Amniotic epithelial cell (primary cell): ENCODE measurements at regions not wholly inside any gene's neighbourhood (a gene's known extent, or its start where the extent isn't known, plus 50 kb on each side); places are given as distances from the start of the nearest gene placed in this dataset.
"Not testable (repeated sequence)": the region's sequence is repeated elsewhere in the genome, so short reads cannot be mapped to it uniquely, and the experiment has no call there.

Source experiments
- DNase-seq: peaks from one replicate; pipeline ENCODE4 v3.0.0-alpha.2; 2010; ENCODE audit warnings: low read depth

DNA sequence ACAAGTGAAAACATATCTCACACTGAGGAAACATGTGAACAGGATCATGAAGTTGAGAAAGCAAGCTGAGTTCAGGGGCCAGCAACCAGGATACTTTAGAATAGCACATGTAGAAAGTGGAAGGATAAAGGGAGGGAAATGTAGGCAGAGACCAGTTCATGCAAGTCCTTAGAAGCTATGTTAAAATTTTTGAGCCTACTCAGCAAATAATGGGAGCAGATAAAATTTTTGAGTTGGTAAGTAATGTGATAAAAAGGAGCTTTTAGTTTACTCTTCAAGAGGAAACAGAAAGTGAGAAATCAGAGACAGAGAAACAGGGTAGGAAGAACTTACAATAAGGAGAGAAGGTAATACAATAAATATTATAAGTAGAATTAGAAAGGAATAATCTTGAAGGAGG is 105.6 kb upstream of the ZBTB20 start:
- DNase-seq = no peak

DNA sequence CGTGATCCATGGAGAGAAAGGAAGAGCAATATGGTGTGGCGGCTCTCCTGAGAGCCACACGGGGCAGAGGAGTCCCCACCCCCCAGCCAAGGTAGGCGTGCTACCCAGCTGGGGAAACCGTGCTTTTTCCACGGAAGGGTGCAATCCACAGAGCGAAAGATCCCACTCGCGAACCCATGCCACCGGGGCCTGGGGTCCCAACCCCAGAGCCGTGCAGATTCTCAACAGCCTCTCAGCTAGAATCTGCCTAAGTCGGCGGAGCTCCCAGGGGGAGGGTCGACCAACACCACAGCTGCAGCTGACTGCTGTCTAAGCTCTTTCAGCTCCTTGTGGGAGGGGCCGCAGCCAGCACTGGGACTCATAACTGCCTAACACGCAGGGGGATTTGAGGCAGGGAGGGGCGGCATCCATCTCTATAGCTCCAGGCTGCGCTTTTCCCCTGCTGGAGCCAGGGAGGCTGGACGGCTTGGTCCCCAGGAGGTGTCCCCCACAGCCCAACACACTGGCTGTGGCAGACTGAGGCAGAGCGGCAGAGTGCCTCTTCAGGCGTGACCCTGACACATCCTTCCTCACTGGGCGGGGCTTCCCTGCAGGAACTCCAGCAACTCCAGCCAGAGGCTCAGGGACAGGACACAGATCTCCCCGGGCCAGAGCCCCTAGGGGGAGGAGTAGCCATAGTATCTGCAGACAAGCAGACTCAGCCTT is 107.6 kb upstream of the ZBTB20 start:
- DNase-seq = no peak

DNA sequence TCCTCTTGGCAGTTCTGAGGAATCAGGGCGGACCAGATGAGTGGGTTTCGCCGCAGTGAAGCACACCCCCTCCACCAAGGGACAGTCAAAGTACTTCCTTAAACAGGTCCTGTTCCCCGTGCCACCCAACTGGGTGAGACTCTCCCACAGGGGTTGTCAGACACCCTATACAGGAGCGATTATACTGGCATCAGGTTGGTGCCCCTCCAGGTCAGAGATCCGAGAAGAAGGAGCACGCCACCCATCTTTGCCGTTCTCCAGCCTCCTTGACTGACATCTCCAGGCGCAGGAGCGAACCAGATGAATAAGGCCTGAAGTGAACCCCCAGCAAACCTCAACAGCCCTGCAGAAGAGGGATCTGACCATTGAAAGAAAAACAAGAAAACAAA is 108.1 kb upstream of the ZBTB20 start:
- no peak for DNase-seq

DNA sequence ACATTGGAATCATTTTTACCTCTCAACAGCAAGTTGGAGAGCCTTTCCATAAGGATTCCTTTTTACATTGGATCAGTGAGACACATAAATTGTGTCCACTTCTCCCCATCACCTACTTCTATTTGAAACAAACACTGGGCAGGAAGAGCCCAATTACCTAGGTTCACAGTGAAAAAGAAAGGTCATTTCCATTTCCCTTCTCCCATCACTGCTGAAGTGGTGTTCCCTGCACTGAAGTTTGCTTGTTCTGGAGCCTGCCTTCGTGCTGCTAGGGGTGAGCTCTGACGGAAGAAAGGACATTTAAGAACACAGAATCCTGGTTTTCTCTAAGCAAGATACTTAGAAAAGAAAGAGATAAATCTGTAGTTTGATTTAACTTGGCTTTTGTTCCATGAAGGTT is 123.8 kb upstream of the ZBTB20 start:
- no peak for DNase-seq

DNA sequence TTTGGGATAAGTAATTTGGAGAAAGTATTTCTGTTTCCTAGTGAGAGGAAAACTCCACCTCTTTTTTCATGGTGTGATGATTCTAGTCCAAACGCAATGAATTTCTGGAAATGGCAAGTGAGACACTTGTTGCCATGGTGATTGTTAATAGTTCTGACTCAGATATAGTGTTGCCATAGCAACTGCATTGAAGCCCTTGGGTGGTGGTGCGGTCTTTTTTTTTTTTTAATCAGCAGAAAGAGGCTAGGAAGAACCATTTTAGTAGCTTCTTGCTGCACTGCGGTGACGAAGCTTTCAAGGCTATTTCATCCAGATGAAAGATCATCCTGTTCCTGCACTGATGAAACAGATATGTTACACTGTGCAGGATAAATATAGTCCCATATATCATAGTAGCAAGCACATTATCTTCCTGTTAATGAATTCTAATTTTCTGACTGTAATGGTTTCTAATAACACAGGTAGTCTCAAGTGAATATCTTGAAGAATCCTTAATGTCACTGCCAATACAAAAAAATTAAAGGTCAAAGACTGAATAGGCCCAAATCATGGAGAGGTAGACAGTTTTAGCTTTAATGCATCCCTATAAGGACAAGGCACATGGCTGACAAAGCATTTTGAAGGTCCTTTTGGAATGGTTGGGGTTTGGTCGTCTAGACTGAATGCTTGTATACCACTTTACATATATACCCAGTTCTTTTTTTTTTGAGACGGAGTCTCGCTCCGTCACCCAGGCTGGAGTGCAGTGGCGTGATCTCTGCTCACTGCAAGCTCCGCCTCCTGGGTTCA is 125.1 kb upstream of the ZBTB20 start:
- peak; percentile 93 for DNase-seq

DNA sequence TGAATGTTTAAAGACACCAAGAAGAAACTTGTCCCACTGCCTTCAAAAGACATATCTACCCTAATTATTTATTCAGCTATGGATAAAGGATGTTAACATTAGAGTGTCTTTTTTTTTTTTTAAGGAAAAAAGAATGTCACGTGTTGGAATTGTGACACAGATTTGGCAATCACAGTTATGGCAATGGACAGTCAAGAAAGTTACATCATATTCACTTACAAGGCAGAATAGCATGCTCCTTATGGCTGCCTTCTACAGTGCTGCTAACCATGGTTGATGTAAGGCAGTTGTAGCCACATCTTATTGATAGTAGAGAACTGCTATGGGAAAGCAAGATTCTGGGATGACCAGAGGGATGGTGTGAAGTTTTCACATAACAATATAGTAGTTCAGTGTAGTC is 128.8 kb upstream of the ZBTB20 start:
- peak; percentile 47 for DNase-seq

DNA sequence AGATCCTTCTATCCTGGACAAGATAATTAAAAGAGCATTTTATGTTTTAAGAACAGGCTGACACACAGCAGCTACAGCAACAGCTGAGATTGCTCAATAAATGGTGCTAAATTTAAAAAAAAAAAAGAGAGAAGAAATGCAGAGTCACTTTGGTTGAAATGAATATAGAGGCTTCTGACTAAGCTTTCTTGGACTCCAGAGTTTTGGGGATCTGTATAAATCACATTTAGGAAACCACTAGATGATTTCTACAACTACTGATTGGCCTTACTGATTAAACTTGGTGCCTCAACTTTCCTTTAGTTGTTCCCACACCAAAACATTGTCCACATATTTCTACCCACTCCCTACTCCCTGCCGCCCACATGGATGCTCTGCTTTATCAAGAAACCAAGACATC is 132.9 kb upstream of the ZBTB20 start:
- peak; percentile 95 for DNase-seq

DNA sequence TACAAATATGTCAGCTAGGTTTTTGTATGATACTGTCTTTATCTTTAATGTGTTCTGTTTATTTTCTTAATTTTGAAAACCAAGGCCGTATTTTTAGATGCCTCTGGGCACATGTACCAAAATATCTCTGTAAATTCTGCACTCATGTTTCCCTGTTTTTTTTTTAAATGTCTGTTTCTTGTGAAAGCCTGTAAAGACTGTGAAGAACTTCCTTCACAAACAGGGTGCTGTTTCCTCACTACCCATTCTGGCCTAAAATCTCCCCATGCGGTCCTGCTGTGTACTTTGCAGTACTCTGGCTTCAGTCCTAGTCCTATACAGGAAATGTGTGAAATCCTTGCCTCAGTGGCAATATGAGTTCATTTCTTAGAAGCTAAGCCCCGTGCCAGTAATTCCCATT is 133.4 kb upstream of the ZBTB20 start:
- peak; percentile 61 for DNase-seq

DNA sequence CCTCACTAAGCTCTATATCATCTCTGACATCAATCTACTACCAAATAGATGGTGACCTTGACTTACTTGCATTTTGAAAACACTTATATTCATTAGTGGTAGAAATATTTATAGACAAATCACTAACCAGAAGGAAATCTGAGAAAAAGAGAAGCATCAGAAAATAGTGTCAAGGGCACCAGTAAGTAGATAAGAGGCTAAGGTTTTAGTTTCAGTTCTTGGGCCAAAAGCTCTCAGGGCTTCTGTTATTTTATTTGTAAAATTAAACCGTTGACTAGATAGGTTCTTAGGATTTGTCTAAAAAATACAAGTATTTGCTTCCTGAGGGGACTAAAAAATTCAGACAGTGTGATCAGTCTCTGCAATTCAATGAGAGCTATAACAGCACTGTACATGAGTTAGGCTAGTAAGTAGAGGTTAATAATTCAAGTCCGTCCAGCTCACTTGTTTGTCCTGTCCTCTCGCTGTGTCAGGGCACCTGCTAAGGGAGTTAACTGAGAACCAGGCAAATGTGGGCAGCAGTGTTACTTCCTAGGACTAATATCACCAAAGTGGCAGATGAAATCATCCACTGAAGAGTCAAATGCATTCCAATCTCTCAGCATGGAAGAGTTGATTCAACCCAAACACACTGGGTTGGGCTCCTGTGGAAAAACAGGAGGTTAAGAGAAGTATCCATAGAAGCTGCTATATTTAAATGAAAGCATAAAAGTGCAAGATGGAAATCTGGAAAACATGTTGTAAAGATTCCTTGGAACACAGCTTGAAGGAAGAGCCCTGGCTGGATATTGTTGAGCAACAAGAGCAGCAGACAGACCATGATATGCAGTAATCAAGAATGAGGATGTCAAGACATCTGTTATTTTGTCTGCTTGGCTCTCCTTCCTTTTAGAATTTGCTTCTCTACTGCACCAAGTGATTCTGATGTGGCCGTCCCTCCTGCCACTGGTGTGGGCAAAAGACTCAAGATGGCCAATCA is 134.9 kb upstream of the ZBTB20 start:
- DNase-seq = peak; percentile 57

DNA sequence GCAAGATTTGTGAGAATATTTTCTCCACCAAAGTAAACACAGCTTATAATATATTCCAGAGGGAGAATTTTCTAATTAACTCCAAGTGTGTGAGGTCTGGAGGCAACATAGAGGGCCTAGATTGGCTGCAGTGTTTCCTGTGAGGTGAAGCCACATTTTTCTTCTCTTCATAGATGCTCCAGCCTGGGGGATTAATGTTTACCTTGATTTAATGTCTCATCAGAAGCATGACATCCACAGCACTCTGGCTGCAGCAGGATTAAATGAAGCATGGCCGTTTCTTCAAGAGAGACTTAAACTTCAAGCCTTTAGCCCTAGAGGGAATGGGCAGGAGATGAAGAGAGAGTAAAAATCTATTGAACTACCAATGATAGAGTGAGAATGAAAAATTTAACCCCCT is 137.9 kb upstream of the ZBTB20 start:
- no peak for DNase-seq

DNA sequence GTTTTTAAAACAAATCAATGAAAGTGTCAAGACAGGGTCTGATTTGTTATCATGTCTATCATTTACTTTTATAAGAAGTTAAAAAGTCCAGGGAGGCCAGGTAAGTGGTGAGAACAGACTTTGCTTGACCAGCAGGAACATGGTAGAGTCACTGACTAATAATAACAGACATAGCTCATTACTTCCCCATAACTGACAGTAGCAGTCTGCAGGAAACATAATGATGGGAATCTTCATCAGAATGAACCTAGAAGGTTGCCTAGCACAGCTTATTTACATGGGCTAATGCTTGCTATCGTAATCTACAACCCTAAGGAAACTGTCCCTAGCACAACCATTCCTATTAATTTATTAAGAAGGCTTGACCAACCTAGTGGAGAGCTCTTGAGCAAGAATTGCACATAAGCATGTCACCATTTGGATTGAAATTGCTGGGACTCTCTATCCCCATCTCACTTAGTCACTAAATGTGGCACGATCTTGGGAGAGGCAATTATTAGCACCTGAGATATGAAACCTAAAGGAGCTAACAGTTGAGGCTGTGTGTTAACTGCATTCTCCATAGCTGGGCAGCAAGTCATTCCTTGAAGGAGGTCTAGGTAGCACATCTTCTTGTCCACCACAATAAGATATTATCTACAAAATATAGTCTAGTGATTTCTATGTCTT is 139.6 kb upstream of the ZBTB20 start:
- DNase-seq = no peak

DNA sequence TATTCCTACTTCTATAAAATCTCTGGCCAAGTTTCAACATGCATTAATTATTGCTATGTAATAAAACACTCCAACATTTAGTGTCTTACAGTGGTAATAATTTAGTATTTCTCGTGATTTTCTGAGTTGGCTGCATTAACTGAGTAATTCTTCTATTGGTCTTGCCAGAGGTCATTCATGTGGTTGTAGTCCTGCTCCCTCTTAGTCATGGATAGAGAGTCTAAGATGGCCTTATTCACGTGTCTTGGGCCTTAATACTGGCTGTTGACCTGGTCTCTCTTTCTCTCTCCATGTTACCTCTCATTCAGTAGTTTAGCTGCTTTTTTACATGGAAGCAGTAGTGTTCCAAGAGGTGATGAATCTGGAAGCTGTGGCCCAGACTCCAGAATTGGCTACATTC is 140.1 kb upstream of the ZBTB20 start:
- no peak for DNase-seq

DNA sequence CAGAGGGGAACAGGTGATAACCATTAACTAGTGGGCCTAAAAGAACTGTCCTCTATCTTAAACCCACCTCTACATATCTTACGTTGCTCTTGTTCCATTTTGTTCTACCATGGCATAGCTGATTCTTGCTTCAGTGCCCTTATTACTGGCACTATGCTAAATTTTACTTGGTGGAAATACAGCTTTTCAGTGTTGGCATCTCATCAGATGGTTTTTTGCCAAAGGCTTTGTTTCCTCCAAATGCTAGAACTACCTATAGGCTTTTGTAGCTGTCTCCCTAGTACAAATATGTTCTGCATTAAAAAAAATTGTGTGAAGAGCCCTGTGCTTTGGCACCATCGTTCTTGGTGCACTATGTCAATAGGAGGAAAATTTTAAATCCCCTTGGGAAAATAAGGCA is 145.0 kb upstream of the ZBTB20 start:
- DNase-seq = no peak

DNA sequence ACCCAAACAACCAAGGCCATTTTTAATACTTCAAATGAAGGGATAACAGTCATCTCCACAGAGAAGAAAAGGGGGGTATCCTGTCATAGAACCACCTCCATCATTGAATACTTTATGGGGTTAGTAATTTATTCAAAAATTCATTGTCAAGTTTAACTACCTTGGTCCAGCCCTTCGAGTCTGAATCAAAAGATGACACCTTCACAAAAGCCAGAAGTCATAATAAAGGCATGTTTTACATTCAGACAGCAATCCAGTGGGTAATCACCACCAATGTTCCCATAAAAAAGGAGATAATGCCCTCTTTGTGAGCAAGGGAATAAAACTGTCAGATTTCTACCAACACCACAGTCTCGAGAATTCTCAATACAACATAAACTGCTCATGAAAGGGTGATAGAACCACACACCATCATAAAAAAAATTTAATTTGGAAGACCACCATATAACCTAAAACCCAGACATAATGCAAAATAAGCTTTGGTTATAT is 145.6 kb upstream of the ZBTB20 start:
- no peak for DNase-seq

DNA sequence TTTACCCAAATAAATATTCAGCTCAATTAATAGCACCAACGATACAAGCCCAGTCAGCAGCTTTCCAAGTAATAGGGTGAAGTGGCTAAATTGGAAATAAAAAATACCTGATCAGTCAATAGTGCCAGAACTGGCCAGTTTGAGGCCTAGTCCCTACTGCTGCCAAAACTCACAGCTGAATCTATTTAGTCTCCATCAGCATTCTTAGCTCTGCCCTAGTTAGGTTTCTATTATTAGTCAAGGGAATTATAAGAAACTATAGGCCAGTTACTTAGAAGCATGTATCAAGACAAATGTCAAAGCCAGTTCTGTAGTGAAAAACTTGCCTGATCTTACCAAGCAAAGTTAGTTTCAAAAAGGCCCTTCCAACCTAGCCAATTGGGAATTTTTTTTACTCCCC is 146.2 kb upstream of the ZBTB20 start:
- DNase-seq = no peak

DNA sequence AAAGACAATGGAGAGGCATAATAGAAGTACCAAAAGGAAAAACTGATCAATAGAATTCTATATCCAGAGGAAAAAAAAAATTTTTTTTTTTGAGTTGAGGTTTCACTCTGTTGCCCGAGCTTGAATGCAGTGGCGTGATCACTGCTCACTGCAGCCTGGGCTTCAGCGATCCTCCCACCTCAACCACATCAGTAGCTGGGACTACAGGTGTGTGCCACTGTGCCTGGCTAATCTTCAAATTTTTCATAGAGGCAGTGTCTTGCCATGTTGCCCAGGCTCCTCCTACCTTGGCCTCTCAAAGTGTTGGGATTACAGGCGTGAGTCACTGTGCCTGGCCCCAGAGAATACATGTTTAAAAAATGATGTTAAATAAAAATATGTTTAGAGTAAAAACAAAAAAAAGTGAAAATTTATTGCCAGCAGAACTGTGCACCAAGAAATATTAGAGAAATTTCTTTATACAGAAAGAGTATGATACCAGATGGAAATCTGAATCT is 154.3 kb upstream of the ZBTB20 start:
- DNase-seq = peak; percentile 27

DNA sequence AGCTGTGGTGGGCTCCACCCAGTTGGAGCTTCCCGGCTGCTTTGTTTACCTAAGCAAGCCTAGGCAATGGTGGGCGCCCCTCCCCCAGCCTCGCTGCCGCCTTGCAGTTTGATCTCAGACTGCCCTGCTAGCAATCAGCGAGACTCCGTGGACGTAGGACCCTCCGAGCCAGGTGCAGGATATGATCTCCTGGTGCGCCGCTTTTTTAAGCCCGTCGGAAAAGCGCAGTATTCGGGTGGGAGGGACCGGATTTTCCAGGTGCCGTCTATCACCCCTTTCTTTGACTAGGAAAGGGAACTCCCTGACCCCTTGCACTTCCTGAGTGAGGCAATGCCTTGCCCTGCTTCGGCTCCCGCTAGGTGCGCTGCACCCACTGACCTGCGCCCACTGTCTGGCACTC is 170.9 kb upstream of the ZBTB20 start:
- DNase-seq = not testable (repeated sequence)

DNA sequence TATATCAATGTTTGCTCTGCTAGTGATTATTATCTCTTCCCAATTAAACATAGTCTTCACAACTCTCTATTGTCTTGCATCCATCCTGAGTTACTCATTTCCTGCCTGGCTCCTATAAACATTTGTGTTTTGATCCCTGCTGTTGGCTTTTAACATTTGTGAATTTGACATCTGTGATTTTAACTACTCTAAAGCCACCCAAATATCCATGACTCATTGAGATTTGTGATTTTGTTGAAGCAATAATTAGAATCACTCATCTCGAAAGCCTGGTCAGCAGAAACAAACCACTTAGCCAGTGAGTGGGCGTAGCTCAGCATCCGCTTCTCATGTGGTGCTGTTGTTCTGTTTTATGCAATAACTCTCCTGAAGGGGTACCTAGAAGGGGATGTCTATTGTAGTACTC is 174.3 kb upstream of the ZBTB20 start:
- DNase-seq = peak; percentile 53

DNA sequence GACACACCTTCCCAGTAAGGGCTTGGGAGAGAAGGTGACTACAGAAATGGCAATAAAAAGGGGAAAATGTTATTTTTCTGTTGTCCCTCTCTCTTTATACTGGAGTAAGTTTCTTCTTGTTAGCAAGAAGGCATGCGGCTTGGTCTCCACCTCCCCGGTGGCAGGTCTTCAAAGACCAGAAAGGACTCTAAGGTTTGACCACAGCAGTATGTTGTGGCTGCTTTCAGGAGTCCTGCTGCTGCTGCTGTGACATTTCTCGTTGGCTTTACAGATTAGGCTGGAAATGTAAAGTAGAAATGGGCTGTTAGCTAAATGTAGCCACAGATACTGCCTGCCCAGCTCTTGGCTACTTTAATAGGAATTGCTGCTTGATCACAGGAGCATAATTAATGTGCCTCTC is 175.8 kb upstream of the ZBTB20 start:
- no peak for DNase-seq

DNA sequence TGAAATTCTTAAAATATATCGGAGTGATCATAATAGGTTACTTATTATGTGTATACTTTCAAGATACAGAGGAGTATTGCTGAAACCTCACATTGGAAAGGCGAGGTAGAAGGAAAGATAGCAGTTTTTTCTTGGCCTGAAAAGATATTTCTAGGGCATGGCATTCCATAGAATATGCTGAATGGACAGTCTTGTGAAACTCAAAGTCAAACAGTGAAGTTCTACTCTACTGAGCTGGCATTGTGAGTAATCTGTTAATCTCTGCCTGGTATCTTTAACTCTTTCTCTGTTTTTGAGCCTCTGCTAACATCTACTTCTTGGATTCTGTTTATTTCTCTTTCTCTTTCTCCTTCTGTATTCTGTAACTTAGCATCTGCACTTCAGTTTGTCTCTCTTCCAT is 176.3 kb upstream of the ZBTB20 start:
- peak; percentile 40 for DNase-seq

DNA sequence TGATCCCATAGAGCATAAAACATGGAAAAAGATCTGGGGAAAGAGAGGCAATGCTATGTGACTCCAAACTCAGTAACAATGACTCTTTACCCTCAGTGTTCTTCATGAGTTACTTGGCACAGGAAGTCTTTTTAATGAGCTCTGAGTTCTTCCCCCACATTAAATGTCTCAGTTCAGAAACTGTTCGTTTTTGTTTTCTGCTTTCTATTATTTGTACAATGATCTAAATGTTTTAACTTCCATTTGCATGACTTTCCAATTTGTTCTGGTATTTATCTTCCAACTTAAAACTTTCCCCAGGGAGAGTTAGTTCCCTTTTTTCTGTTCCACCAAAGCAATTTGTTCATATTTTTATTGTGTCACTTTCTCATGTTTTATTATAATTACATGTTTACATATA is 177.0 kb upstream of the ZBTB20 start:
- DNase-seq = no peak

DNA sequence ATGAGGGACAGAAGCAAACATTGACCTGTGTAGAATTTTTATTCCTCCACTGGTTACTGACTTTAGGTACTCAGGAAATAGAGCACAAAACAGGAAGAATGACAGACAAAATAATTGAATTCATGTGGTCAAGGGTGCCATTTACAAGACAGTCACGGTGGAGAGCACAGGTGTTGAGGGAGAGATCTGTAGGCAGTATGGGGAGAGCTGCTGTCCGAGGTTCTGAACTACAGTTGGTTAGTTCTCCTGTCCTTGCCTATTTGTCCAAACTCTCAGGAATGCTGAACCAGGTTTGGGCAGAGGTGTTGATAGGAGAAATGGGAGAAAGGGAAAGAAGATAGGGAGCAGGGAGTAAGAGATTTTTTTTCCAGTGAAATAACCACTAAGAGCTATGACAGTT is 178.5 kb upstream of the ZBTB20 start:
- DNase-seq = peak; percentile 67
